B cell (primary cell): ENCODE measurements at regions not wholly inside any gene's neighbourhood (a gene's known extent, or its start where the extent isn't known, plus 50 kb on each side); places are given as distances from the start of the nearest gene placed in this dataset.

Experiments
- EZH2 ChIP-seq: IDR thresholded peaks from 2 replicates; pipeline ENCODE4 v1.6.1; 2012; ENCODE audit warnings: borderline replicate concordance, low read depth, mild to moderate bottlenecking, moderate library complexity, low read length; ENCODE audit not compliant: insufficient read depth, poor library complexity, severe bottlenecking
- TF ChIP-seq, protein P1 (sequence below): fragments of 200-600 bp; IDR thresholded peaks from one replicate; pipeline ENCODE4 v1.8.0; 2022; ENCODE audit warnings: antibody characterized with exemption, mild to moderate bottlenecking

DNA sequence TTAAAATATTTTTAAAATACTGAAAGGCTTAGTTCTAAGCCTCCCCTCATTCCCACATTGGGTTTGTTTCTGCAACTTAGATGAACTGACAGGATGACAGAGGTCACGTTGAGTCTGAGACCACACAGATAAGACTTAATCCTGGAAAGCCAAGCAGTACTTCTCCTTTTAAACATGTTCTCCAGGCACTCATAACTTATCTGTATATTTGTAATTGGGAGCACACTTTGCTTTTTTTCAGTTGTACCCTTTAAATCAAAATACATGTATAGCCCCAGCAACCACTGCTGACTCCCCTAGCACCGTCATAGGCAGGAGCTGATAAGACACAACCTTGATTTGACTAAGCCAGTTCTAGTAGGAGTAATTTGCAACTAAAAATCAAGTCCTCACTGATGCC is 394.8 kb downstream of the PID1 start:
- TF ChIP-seq, protein P1, sequence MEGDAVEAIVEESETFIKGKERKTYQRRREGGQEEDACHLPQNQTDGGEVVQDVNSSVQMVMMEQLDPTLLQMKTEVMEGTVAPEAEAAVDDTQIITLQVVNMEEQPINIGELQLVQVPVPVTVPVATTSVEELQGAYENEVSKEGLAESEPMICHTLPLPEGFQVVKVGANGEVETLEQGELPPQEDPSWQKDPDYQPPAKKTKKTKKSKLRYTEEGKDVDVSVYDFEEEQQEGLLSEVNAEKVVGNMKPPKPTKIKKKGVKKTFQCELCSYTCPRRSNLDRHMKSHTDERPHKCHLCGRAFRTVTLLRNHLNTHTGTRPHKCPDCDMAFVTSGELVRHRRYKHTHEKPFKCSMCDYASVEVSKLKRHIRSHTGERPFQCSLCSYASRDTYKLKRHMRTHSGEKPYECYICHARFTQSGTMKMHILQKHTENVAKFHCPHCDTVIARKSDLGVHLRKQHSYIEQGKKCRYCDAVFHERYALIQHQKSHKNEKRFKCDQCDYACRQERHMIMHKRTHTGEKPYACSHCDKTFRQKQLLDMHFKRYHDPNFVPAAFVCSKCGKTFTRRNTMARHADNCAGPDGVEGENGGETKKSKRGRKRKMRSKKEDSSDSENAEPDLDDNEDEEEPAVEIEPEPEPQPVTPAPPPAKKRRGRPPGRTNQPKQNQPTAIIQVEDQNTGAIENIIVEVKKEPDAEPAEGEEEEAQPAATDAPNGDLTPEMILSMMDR, result no peak
- TF ChIP-seq EZH2, result no peak
